ENCODE measurements at regions not wholly inside any gene's neighbourhood (a gene's known extent, or its start where the extent isn't known, plus 50 kb on each side); places are given as distances from the start of the nearest gene placed in this dataset.

DNA sequence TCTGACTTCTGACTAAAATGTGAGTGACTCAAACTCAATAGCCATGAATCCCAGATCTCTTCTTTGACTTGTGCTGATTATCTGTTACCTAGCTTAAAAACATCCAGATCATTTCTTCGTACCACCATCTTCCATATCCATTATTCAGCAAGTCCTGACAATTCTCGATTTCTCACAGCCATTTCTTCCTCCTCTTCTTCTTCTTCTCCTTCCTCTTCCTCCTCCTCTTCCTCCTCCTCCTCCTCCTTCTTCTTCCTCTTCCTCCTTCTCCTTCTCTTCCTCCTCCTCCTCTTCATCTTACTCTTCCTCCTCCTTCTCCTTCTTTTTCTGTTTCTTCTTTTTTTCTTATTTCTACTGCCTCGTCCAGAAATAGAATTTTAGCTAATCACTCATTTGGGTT lies 77.0 kb upstream of the MAP1B start:
- no peaks in the 10 kb centered on the region for H3K9me3 ChIP-seq
- H3K27me3 ChIP-seq = no peaks in the 10 kb centered on the region
- H3K4me3 ChIP-seq = no peak overlapping the region
- TF ChIP-seq, protein P1, sequence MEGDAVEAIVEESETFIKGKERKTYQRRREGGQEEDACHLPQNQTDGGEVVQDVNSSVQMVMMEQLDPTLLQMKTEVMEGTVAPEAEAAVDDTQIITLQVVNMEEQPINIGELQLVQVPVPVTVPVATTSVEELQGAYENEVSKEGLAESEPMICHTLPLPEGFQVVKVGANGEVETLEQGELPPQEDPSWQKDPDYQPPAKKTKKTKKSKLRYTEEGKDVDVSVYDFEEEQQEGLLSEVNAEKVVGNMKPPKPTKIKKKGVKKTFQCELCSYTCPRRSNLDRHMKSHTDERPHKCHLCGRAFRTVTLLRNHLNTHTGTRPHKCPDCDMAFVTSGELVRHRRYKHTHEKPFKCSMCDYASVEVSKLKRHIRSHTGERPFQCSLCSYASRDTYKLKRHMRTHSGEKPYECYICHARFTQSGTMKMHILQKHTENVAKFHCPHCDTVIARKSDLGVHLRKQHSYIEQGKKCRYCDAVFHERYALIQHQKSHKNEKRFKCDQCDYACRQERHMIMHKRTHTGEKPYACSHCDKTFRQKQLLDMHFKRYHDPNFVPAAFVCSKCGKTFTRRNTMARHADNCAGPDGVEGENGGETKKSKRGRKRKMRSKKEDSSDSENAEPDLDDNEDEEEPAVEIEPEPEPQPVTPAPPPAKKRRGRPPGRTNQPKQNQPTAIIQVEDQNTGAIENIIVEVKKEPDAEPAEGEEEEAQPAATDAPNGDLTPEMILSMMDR (IDR thresholded peaks at IDR 0.05) = no peak
- H3K27ac ChIP-seq = no peak overlapping the region
- DNase-seq (ENCODE audit: low spot score) = no peak
- no peaks in the 10 kb centered on the region for H3K4me1 ChIP-seq
- H3K36me3 ChIP-seq = no peaks in the 10 kb centered on the region

DNA sequence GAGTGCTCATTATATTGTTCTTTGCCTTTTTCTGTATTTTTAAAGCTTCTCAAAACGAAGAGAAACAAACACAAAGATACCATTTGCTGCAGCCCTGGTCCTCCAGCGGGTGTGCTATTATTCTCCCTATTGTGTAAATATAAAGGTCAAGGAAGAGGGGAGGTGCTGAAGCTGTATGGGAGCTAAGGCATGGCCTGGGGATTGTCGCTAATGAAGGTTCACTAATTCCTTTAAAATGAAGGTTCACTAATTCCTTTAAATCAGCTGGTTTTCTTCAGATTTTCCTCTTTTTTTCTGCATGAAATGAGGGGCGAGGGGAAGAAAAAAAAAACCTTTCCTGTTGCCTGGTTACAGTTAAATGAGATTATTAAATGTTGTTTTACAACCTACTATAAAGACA lies 74.5 kb upstream of the MAP1B start:
- H3K27me3 ChIP-seq = no peaks in the 10 kb centered on the region

DNA sequence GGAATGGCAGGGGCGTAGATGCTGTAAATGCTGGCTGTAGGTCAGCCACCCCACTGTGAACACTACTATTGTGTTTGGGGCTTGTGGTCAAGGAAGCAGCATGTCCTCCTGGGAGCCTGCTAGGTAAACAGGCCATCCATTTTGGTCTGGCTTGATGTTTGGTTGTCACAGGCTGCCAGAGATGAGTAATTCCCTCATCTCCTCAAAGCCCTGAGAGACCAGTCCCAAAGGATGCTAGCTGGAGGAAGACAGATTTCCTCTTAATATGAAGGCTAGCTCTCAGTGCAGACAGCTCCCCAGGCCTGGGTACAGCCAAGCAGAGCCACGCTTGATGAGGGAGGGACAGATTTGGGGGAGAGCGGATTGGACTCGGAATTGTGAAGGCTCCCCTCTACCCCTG lies 72.5 kb upstream of the MAP1B start:
- DNase-seq (ENCODE audit: low spot score) = no peak
- Histone ChIP-seq H3K4me1 (no peaks in the 10 kb centered on the region), H3K9me3 (no peaks in the 10 kb centered on the region), H3K4me3 (no peak overlapping the region), H3K36me3 (no peaks in the 10 kb centered on the region), H3K27ac (no peak overlapping the region), H3K27me3 (no peaks in the 10 kb centered on the region)
- TF ChIP-seq, protein P1 (IDR thresholded peaks at IDR 0.05) = no peak

More for the DNA sequence above, 74.5 kb upstream of the MAP1B start:
- Histone ChIP-seq H3K9me3 (no peaks in the 10 kb centered on the region), H3K36me3 (no peaks in the 10 kb centered on the region), H3K4me1 (no peaks in the 10 kb centered on the region), H3K27ac (no peak overlapping the region), H3K4me3 (no peak overlapping the region)
- DNase-seq (ENCODE audit: low spot score) = no peak
- TF ChIP-seq, protein P1 (IDR thresholded peaks at IDR 0.05) = no peak

DNA sequence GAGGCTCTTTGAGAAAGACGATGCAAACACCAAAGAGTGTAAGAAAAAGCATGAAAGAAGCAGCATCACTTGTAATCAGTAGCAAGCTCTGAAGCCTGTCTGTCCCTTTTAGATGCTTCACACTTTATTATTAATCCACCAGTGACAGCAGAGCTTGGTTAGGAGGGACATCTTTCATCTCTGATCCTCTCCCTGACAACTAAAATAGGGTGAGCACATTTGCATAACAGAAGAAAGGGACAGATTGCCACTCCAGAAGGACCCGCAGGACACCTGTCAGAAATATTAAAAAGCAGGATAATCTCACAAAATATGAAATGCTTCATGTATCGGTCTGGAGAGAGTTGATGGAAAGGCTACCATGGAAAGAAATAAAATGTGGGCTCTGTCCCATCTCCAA lies 71.4 kb upstream of the MAP1B start:
- H3K9me3 ChIP-seq = no peaks in the 10 kb centered on the region
- DNase-seq (ENCODE audit: low spot score) = no peak
- no peak overlapping the region for H3K4me3 ChIP-seq
- H3K4me1 ChIP-seq = no peaks in the 10 kb centered on the region
- no peak overlapping the region for H3K27ac ChIP-seq
- no peaks in the 10 kb centered on the region for H3K36me3 ChIP-seq
- H3K27me3 ChIP-seq = no peaks in the 10 kb centered on the region
- TF ChIP-seq, protein P1 (IDR thresholded peaks at IDR 0.05) = no peak

DNA sequence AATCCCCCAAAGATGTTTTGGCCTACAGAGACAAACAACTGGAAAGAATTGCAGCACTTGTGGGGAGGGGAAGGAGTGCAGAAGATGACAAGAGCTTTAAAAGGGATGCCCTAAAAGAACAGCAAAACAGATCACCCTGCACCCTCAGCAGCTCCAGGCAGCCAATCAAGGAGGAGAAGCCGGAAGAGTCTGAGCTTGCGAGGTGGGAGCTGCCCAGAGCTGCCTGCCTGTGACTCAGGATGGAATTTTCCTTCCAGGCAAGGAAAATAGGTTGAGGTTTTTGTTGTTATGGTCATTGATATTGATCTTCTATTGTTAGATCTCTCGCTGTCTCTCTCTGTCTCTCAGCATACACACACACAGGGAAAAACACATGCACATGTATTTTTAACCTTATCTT lies 70.3 kb upstream of the MAP1B start:
- H3K27me3 ChIP-seq = no peaks in the 10 kb centered on the region
- H3K4me3 ChIP-seq = no peak overlapping the region
- H3K9me3 ChIP-seq = no peaks in the 10 kb centered on the region
- no peaks in the 10 kb centered on the region for H3K4me1 ChIP-seq
- DNase-seq (ENCODE audit: low spot score) = no peak
- H3K36me3 ChIP-seq = no peaks in the 10 kb centered on the region
- TF ChIP-seq, protein P1 (IDR thresholded peaks at IDR 0.05) = no peak
- no peak overlapping the region for H3K27ac ChIP-seq

DNA sequence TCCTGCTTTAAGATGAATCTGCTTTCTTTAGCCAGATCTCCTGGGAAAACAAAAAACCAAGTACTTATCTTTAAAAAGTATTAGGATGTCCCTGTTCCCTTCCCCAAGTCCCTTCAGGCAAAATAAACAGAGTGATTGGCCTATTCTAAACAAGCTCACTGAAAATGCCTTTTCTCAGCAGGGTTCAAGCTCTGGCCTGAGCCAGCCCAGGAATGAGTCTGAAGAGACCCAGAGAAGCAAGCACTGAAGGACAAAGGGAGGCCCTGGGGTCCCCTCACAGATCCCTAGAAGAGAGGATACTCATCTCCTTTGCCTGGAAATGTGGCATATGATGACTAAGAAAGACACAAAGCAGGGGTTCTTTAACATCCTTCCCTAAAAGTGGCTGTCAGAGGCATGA lies 66.8 kb upstream of the MAP1B start:
- TF ChIP-seq, protein P1 (IDR thresholded peaks at IDR 0.05) = no peak
- no peak for DNase-seq (ENCODE audit: low spot score)
- Histone ChIP-seq H3K36me3 (no peaks in the 10 kb centered on the region), H3K4me3 (no peak overlapping the region), H3K4me1 (no peaks in the 10 kb centered on the region), H3K27me3 (no peaks in the 10 kb centered on the region), H3K27ac (peak overlapping the region in 1 of 2 donors; percentile 15), H3K9me3 (no peaks in the 10 kb centered on the region)

Measured in right atrium auricular region (tissue), 2 donors.